ENCODE measurements at regions not wholly inside any gene's neighbourhood (a gene's known extent, or its start where the extent isn't known, plus 50 kb on each side); places are given as distances from the start of the nearest gene placed in this dataset.

- Histone ChIP-seq H3K4me1 (no peaks in the 10 kb centered on the region), H3K4me3 (no peak overlapping the region), H3K27ac (no peak overlapping the region), H3K9me3 (no peaks in the 10 kb centered on the region), H3K36me3 (no peaks in the 10 kb centered on the region), H3K27me3 (no peaks in the 10 kb centered on the region)
- no peak for DNase-seq
- intact Hi-C loops (cut with DNase I) = no loop called here
- TF ChIP-seq POLR2AphosphoS5 (IDR thresholded peaks at IDR 0.05) = no peak
- TF ChIP-seq CTCF (IDR thresholded peaks at IDR 0.05) = no peak
- no peak for TF ChIP-seq EP300 (IDR thresholded peaks at IDR 0.05)
- TF ChIP-seq POLR2A (IDR thresholded peaks at IDR 0.05) = no peak
These were observed 772.2 kb upstream of the ZEB2 start for GRCh38 chr2:145292166-145292565.

DNA sequence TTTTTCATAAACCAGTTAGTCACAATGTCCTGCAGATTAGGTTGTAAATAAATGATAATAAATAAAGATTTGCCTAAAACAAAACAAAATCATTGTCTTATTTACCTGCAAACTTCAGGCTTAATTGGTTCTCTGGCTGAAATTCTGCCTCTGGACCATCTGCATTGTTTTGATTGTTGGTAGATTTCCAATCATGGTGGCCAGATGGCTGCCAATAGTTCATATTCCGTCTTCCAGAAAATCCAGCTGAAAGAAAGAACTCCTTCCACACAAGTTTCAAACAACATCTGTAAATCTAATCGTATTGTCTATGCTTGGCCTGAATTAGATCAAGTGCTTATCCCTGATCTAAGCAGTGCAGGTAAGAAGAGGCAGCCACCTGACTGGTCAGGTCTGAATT lies 771.1 kb upstream of the ZEB2 start:
- Histone ChIP-seq H3K27me3 (no peaks in the 10 kb centered on the region), H3K4me1 (no peaks in the 10 kb centered on the region), H3K36me3 (no peaks in the 10 kb centered on the region), H3K27ac (no peak overlapping the region), H3K9me3 (no peaks in the 10 kb centered on the region), H3K4me3 (no peak overlapping the region)
- TF ChIP-seq POLR2AphosphoS5 (IDR thresholded peaks at IDR 0.05) (no peak), POLR2A (IDR thresholded peaks at IDR 0.05) (no peak), EP300 (IDR thresholded peaks at IDR 0.05) (no peak), CTCF (IDR thresholded peaks at IDR 0.05) (no peak)
- WGBS, 2 donors = 81 to 88% methylated on average over 2 of the region's 2 CpGs
- intact Hi-C loops (cut with DNase I) = no loop called here
- DNase-seq = no peak

DNA sequence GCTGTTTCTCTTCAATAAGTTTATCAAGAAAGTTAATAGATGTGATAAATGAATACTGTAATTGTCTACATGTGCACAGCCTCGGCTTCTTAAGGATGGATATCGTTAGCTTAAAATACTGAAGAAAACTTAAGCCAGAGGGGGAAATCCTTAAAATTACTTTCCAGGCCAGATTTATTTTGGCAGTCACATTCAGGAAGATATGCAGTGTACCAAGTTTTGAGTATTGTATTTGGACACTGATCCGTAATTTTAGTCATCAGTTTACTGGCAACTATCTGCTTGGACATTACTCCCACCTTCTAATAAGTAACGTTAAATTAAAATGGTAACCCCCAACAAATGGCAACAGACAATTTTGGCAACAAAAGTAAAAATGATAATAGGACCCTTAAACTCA lies 770.0 kb upstream of the ZEB2 start:
- intact Hi-C loops (cut with DNase I) = no loop called here
- 78 to 82% methylated on average over 4 of the region's 4 CpGs for WGBS, 2 donors
- no peak overlapping the region for H3K4me3 ChIP-seq
- no peaks in the 10 kb centered on the region for H3K9me3 ChIP-seq
- no peaks in the 10 kb centered on the region for H3K4me1 ChIP-seq
- no peak overlapping the region for H3K27ac ChIP-seq
- DNase-seq = no peak
- H3K27me3 ChIP-seq = no peaks in the 10 kb centered on the region
- TF ChIP-seq CTCF (IDR thresholded peaks at IDR 0.05) (no peak), POLR2A (IDR thresholded peaks at IDR 0.05) (no peak), POLR2AphosphoS5 (IDR thresholded peaks at IDR 0.05) (no peak), EP300 (IDR thresholded peaks at IDR 0.05) (no peak)
- no peaks in the 10 kb centered on the region for H3K36me3 ChIP-seq

- Histone ChIP-seq H3K9me3 (no peaks in the 10 kb centered on the region), H3K36me3 (no peaks in the 10 kb centered on the region), H3K4me1 (no peaks in the 10 kb centered on the region), H3K4me3 (no peak overlapping the region), H3K27ac (no peak overlapping the region), H3K27me3 (no peaks in the 10 kb centered on the region)
- intact Hi-C loops (cut with DNase I) = no loop called here
- DNase-seq = no peak
- WGBS, 2 donors = 66 to 79% methylated on average over 3 of the region's 3 CpGs
- TF ChIP-seq POLR2AphosphoS5 (IDR thresholded peaks at IDR 0.05) (no peak), EP300 (IDR thresholded peaks at IDR 0.05) (no peak), POLR2A (IDR thresholded peaks at IDR 0.05) (no peak), CTCF (IDR thresholded peaks at IDR 0.05) (no peak)
These were observed 769.0 kb upstream of the ZEB2 start for GRCh38 chr2:145288650-145289496.

- H3K36me3 ChIP-seq = no peaks in the 10 kb centered on the region
- H3K9me3 ChIP-seq = no peaks in the 10 kb centered on the region
- H3K4me1 ChIP-seq = no peaks in the 10 kb centered on the region
- H3K27me3 ChIP-seq = no peaks in the 10 kb centered on the region
- no peak overlapping the region for H3K4me3 ChIP-seq
- intact Hi-C loops (cut with DNase I) = no loop called here
- no peak overlapping the region for H3K27ac ChIP-seq
- TF ChIP-seq POLR2A (IDR thresholded peaks at IDR 0.05) (no peak), POLR2AphosphoS5 (IDR thresholded peaks at IDR 0.05) (no peak), EP300 (IDR thresholded peaks at IDR 0.05) (no peak), CTCF (IDR thresholded peaks at IDR 0.05) (no peak)
- no peak for DNase-seq
- WGBS, 2 donors = 31 to 52% methylated on average over 3 of the region's 3 CpGs
These were observed 767.8 kb upstream of the ZEB2 start for GRCh38 chr2:145287736-145288135.

Data from sigmoid colon (tissue), 6 donors.